HG03095 (cell line): ENCODE measurements at regions not wholly inside any gene's neighbourhood (a gene's known extent, or its start where the extent isn't known, plus 50 kb on each side); places are given as distances from the start of the nearest gene placed in this dataset.

Experiments used
- ATAC-seq: cut with Tn5 transposase; IDR thresholded peaks from one replicate; pipeline ENCODE4 v1.9.1; 2021; ENCODE audit warnings: moderate library complexity; ENCODE audit not compliant: unreplicated experiment

GRCh38 chr6:164185471-164185871 lies 771.0 kb downstream of the QKI start:
- ATAC-seq = no peak

GRCh38 chr6:164184410-164184809 lies 769.9 kb downstream of the QKI start:
- no peak for ATAC-seq

- no peak for ATAC-seq
These were observed 769.1 kb downstream of the QKI start for GRCh38 chr6:164183556-164184123.

DNA sequence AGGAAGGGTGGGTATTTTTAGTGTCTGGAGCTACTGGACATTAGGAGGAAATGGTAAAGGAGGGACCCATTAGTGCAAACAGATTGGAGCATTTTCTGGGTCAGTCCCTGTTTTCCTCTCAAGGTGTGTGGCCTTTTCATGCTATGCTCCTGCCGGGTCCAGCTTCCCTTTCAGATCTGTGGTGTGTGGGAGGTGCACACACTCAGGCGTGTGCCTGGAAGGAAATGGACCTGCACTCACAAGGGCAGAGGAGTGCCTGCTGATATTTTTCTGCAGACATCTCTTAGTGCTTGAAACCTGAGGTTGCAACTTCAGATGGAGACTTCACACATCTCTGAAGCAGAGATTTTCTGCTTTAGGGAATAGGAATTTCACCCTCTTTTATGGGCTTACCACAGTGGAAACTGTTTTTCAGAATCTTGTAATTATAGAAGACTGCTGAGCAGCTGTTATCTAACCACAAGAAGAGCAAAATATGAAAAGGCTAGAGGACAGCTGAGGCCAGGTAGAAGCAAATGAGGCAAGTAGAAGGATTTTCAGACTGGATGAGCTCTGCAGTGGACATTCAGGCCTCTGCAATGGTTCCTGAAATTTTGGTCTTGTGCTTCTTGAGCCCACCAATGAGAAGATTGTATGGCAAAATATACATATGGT lies 764.3 kb downstream of the QKI start:
- ATAC-seq = no peak

DNA sequence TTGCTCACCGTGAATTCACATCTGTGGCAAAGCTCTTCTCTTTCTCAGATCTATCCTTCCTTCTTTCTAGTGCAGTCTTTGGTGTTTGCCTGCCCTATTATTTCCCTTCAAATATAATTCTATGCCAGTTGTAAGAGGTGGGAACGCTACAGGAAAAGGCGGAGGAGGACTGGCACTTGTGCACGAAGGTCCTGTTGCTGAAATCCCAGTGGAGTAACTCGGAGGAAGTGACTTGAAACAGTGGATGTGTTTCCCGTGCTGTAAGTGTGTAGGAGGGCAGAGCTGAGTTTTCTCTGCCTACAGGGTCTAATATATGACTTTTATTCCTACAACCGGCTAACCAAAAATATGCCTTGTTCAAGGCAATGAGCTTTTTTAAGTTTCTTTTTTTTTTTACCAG lies 754.8 kb downstream of the QKI start:
- no peak for ATAC-seq

GRCh38 chr6:164168595-164168994 lies 754.1 kb downstream of the QKI start:
- ATAC-seq = no peak

DNA sequence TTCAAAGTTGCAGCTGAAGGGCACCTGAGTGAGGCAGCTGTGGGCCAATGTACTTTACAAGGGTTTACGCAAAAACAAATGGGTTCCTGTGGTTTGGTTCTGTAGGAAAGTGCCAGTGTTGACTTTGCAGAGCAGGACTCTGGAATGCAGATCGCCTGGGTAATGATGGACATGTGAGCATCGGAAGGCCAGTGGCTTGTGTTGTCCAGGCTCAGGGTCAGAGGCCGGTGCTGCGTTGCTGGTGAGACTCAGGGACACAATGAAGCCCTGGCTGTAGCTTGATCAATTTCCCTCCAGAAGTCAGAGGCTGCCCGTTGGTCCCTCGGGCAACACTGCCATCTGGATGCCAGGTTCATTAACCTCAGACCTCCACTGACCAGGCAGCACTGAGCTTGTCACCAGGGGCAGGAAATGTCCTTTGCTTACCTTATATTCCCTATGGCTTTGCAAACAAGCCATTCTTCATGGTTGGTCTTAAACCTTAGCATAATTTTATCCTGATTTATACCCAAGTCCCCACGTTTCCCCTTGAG lies 753.4 kb downstream of the QKI start:
- no peak for ATAC-seq

GRCh38 chr6:164166996-164167395 lies 752.5 kb downstream of the QKI start:
- ATAC-seq = no peak

DNA sequence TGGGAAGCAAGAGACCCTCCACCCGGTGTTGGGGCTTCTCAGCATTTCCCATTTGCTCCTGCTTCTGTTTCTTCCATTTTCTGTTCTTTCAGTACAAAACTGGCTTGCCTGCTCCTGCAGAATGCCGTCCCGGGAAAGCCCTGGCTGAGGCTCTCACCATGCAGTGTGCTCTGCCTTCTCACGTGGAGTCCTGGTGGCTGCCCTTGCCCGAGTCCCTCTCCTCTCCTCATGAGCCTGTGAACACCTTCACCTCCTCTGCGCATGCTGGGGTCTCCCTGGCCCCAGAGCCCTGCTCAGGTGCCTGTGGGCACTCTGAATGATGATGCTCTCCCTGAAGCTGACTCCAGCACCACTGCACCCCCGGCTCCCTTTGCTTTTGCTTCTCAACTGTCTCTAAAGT lies 752.0 kb downstream of the QKI start:
- ATAC-seq = no peak

- no peak for ATAC-seq
These were observed 750.4 kb downstream of the QKI start for GRCh38 chr6:164164876-164165275.

- ATAC-seq = no peak
These were observed 748.7 kb downstream of the QKI start for GRCh38 chr6:164163239-164163638.

DNA sequence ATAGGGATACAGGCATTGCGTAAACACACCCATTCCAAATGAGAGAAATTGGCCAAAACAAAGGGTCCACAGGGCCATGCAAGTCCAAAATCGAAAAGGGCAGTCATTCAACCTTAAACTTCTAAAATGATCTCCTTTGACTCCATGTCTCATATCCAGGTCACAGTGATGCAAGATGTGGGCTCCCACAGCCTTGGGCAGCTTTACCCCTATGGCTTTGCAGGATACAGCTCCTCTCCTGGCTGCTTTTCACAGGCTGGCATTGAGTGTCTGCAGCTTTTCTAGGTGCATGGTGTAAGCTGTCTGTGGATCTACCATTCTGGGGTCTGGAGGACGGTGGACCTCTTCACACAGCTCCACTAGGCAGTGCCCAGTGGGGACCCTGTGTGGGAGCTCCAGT lies 744.5 kb downstream of the QKI start:
- ATAC-seq = no peak

DNA sequence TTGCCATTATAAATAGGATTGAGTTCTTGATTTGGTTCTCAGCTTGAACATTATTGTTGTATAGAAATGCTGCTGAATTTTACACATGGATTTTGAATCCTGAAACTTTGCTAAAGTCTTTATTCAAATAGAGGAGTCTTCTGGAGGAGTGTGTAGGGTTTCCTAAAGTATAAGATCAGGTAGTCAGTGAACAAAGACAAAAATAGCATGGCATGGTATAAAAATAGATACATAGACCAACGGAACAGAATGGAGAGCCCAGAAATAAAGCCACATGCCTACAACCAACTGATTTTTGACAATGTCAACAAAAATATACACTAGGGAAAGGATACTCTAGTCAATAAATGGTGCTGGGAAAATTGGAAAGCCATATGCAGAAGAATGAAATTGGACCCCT lies 740.1 kb downstream of the QKI start:
- no peak for ATAC-seq

GRCh38 chr6:164152611-164153010 lies 738.1 kb downstream of the QKI start:
- ATAC-seq = no peak

DNA sequence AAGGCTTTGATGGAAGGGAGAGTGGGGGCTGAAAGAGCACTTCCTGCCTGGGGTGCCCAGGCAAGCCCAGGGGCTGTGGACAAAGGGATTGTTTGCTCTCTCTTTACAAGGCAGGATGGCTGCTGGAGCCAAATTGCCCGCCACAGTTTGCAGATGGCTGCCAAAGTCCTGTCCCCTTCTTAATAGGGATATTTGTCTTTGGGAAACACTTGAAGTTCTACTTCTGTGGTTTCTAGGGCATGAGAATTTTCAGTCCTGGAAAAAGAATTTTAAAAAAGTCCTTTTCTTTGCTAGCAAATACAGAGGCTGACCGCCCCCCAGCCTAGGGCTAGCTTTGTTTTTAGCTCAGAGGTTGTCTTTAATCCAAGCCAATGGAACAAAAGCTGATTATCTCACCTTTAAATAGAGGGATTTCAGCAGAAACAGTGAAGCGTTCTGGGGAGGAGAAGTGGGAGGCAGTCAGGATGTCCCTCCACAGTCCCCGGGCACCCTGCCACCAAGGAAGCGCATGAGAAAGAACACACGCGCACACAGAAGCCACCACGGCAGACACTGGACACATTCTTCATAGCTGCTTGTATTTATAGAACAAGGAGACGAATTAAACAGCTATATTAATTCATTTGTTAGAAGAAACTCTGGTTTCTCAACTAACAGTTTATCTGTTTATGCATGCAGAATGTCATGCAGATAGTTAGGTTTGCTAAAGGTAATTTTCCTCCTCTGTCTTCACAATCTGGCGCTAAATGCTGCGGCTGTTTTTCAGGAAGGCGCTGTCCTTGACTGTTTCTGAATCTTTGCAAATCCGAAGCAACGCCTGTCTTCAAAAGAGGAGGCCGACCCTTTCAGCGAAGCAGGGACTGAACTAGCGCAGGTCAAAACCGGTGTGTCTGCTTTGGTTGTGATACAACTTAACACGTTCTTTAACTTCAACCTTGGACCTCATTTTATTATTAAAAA lies 736.9 kb downstream of the QKI start:
- ATAC-seq = no peak

DNA sequence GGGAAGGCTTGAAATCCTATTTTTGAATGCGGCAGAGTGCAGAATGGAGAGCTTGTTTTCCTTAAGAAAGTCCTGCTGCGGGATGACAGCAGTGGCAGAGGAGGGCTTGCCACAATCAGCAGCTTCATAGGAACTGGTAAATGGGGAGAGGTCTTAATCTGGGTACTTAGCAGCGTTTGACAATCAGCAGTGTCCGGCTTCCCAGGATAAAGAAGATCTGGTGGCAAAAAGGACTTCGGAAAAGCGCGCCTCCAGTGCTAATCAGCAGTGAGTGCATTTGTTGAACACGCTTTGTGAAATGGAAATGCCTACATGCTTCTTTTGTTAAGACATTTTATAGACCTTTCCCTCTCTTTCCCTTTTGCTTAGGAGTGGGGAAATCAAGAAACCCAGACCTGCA lies 735.7 kb downstream of the QKI start:
- ATAC-seq = no peak

DNA sequence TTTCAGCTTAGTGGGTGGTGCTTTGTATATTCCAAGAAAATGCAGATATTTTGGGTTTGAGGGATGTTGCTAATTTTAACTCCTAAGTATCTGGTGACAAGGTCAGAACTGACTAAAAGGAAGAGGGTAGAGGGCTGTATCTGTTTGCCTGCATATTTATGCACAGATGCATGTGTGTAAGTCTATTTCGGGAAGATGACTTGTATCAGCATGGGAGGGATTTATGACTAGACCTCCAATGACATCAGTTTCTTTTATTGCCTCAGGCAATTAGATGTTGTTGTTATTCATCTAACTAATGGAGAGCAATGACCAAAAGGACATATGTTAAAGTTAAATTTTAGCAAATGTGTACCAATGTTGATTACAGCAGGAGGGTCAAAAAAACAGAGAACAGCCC lies 734.3 kb downstream of the QKI start:
- no peak for ATAC-seq

DNA sequence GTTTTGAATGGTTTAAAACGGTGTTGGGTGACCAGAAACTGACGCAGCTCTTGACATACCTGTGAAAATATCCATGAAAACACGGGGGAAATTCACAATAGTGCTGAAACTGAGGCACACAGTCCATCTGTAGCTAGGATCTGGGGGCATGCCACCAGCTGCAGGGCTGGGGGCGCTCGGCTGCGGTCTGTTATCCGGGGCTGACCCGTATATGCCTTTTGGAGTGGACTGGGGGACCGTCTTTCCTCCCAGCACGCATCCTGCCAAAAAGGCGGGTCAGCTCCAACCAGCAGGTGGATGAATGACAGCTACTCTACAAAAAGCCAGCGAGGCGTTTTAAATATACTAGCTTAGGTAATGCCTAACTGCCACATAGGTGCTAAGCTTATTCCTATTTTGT lies 729.8 kb downstream of the QKI start:
- no peak for ATAC-seq

GRCh38 chr6:164142322-164142721 lies 727.8 kb downstream of the QKI start:
- ATAC-seq = no peak

- ATAC-seq = no peak
These were observed 721.1 kb downstream of the QKI start for GRCh38 chr6:164135511-164136132.

- no peak for ATAC-seq
These were observed 718.6 kb downstream of the QKI start for GRCh38 chr6:164133095-164133494.
